Cardiac muscle cell (in vitro differentiated cells and primary cell): ENCODE measurements at regions not wholly inside any gene's neighbourhood (a gene's known extent, or its start where the extent isn't known, plus 50 kb on each side); places are given as distances from the start of the nearest gene placed in this dataset.

Experiments
- DNase-seq, 2 donors: peaks; one replicate each; pipeline versions ENCODE4 v3.0.0 to v3.0.0-alpha.2; 2010 to 2017; ENCODE audit warnings: low read depth in 1 of 2, low spot score in 1 of 2
- H3K27ac ChIP-seq: fragments of 200-600 bp; sonication (generic); 2 replicates; pipeline ENCODE4 v1.5.1; 2016
- H3K27me3 ChIP-seq: fragments of 200-600 bp; sonication (generic); 2 replicates; pipeline ENCODE4 v1.6.0; 2016; ENCODE audit warnings: control low read depth
- H3K36me3 ChIP-seq: fragments of 200-600 bp; sonication (generic); 2 replicates; pipeline ENCODE4 v1.5.1; 2016; ENCODE audit warnings: control low read depth
- H3K4me1 ChIP-seq: fragments of 200-600 bp; sonication (generic); 2 replicates; pipeline ENCODE4 v1.8.1; 2017; ENCODE audit warnings: low read depth, mild to moderate bottlenecking, mixed run types
- H3K4me3 ChIP-seq: fragments of 200-600 bp; sonication (generic); 2 replicates; pipeline ENCODE4 v1.5.1; 2016; ENCODE audit warnings: mild to moderate bottlenecking
- H3K9me3 ChIP-seq: fragments of 200-600 bp; sonication (generic); 2 replicates; pipeline ENCODE4 v1.5.1; 2017; ENCODE audit warnings: low read depth, mild to moderate bottlenecking, control low read depth
- TF ChIP-seq, protein P1 (sequence below): IDR thresholded peaks from 2 replicates; pipeline ENCODE4 v1.5.1; 2012; ENCODE audit warnings: low read depth, mild to moderate bottlenecking, low read length

DNA sequence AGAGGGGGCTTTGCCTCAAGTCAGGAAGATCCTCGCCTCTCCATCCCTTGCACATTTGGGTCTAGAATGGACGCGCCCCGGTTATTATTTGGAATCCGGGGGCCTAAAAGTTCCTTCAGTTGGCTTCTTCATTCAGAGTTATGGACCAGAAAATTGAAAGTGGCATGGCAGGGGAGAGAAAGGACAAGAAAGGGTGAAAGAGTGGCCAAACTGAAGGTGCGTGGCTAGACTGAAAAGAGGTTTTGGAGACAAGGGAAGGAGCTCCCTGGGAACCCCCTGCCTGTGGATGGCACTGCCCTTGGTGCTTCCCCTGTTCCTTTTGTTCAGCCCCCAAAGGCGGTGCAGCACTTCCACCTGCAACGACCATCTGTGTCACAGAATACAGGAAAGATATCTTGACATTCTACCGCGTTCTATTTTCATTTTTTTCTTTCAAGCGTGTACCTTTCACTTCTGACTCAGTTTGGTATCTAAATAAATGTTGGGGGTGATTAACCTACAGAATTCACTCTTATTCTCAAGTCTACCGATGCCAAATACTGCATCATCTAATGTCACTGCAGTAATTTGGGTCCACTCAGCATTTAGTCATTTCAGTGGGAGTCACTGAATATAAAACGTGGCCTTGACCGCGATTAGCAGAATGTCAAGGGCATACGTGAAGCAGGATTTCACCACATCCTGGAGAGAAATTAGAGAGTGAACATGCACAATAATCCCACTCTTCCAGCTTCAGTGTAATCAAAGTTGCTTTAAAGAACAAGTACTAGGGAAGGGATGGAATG, 88.1 kb upstream of the ARHGAP32 start:
- H3K36me3 ChIP-seq: no peaks in the 10 kb centered on the region
- peaks cover 4% of the 10 kb centered on the region for H3K4me1 ChIP-seq
- TF ChIP-seq, protein P1, sequence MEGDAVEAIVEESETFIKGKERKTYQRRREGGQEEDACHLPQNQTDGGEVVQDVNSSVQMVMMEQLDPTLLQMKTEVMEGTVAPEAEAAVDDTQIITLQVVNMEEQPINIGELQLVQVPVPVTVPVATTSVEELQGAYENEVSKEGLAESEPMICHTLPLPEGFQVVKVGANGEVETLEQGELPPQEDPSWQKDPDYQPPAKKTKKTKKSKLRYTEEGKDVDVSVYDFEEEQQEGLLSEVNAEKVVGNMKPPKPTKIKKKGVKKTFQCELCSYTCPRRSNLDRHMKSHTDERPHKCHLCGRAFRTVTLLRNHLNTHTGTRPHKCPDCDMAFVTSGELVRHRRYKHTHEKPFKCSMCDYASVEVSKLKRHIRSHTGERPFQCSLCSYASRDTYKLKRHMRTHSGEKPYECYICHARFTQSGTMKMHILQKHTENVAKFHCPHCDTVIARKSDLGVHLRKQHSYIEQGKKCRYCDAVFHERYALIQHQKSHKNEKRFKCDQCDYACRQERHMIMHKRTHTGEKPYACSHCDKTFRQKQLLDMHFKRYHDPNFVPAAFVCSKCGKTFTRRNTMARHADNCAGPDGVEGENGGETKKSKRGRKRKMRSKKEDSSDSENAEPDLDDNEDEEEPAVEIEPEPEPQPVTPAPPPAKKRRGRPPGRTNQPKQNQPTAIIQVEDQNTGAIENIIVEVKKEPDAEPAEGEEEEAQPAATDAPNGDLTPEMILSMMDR: no peak
- H3K27ac ChIP-seq: no peak overlapping the region
- peaks cover 23% of the 10 kb centered on the region for H3K27me3 ChIP-seq
- H3K9me3 ChIP-seq: no peaks in the 10 kb centered on the region
- DNase-seq: peak in 1 of 2 donors; percentile 40
- H3K4me3 ChIP-seq: peak overlapping the region; percentile 35

DNA sequence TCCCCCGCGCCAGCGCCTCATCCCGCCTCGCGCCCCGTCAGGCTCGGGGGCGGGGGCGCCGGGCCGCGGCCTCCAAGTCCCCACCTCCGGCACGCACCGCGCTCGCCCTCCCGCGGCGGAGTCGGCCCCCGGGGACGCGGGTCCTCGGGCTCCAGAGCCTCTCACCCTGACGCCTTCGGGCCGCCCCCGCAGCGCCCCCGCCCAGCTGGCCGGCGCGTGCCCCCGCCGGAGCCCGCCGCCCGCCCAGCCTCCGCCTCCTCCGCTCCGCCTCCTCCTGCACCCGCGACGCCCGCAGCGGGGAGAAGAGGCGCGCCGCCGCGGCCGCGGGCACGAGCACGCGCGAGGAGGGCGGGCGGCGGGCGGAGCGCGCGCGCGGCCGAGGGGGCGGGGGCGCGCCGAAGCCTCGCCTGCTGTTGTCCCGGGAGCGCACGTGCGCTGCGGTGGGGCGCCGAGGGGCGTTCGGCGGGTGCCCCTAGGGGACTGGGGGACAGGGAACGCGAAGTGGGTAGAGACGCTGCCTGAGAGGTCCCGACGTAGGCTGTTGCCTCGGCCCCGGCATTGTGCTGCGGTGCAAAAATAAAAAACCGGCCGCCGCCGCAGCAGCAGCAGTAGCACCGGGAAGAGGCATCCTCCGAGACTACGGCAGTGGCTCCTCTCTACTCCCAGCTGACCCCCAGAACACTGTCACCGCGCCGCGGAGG, 87.4 kb upstream of the ARHGAP32 start:
- H3K4me3 ChIP-seq: peak overlapping the region; percentile 35
- peaks cover 23% of the 10 kb centered on the region for H3K27me3 ChIP-seq
- no peak overlapping the region for H3K27ac ChIP-seq
- no peaks in the 10 kb centered on the region for H3K9me3 ChIP-seq
- no peaks in the 10 kb centered on the region for H3K4me1 ChIP-seq
- H3K36me3 ChIP-seq: no peaks in the 10 kb centered on the region
- peak; percentile 84 to 89 for DNase-seq
- TF ChIP-seq, protein P1: no peak

DNA sequence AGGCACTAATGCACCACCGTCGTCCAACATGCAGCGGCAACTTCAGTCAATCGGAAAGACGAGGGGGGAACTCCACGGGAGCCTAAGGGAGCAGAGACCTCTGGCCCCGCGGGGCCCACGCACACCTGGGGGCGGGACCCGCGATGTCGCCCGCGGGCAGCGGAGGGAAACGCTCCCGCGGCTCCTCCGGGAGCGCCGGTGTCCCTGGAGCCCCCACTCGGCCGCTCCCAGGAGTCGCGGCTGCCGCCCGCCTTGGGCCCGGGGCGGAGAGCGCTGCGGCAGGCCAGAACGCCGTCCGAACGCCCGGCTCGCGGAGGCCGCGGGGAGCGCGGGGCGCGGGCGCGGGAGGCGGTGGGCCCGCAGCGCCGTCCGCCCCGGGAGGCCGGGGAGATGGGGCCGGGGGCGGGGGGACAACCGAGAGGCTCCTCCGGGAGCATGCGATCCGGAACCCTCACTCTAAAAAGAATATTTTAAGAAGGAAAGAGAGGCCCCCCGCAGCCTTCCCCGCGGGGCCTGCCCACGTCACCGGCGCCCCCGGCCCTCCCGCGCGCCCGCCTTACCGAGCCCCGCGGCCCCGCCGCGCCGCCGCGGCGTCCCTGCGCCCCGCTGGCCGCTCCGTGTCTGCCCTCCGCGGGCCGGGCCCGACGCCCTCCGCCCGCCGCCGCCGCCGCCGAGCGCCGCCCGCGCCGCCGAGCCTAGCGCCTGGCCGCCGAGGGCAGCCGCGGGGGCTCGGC, 86.6 kb upstream of the ARHGAP32 start:
- Histone ChIP-seq H3K27me3 (peaks cover 23% of the 10 kb centered on the region), H3K27ac (no peak overlapping the region), H3K4me1 (no peaks in the 10 kb centered on the region), H3K36me3 (no peaks in the 10 kb centered on the region), H3K9me3 (no peaks in the 10 kb centered on the region), H3K4me3 (peak overlapping the region; percentile 65)
- TF ChIP-seq, protein P1: no peak
- peak; percentile 27 to 53 for DNase-seq

DNA sequence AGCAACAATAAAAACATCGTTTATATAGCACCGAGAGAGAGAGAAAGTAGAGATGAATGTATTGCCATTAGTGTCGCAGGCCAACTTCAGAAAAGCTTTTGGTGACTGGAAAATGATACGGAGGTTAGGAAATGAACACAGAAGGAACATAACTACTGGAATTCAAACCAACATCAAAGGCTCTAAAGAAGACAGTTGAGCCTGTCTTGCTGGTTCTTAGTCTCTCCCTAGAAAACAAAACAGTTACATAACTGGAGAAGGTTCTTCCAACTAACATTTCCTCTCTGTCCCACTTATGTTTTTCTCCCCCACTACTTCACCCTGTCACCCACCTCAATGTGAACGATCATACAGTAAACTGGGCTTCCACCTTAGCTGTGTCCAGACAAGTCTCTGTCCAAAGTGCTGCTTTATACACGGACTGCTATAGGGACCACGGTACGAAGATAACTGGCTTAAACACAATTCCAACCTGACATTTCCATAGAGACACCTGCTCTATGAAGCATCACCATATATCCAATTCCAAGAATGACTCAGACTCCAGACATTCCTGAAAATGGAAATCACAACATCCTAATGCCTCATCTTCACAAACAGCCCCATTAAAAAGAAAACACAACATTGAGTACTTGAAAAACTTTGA, 85.2 kb upstream of the ARHGAP32 start:
- H3K4me3 ChIP-seq: no peak overlapping the region
- no peaks in the 10 kb centered on the region for H3K4me1 ChIP-seq
- H3K27ac ChIP-seq: no peak overlapping the region
- H3K36me3 ChIP-seq: no peaks in the 10 kb centered on the region
- TF ChIP-seq, protein P1: no peak
- H3K9me3 ChIP-seq: no peaks in the 10 kb centered on the region
- peak in 1 of 2 donors; percentile 33 for DNase-seq
- peaks cover 23% of the 10 kb centered on the region for H3K27me3 ChIP-seq

DNA sequence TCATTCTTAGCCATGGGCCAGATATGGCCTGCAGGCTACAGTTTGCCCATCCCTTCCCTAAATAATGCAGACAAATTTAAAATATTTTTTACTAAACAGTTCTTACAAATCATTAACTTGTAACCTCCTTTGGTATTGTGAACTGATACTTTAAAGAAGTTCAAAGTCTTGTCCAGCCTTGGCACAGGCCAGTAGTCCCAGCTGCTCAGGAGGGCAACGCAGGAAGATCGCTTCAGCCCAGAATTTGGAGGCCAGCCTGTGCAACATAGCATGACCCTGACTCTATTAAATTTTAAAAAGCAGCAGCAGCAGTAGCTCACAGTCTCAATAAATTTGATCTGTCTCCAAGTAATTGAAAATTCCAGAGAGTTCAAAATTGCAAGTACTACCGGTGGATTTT, 83.7 kb upstream of the ARHGAP32 start:
- H3K4me1 ChIP-seq: no peaks in the 10 kb centered on the region
- TF ChIP-seq, protein P1: no peak
- no peaks in the 10 kb centered on the region for H3K36me3 ChIP-seq
- peaks cover 16% of the 10 kb centered on the region for H3K27me3 ChIP-seq
- H3K4me3 ChIP-seq: no peak overlapping the region
- no peak overlapping the region for H3K27ac ChIP-seq
- DNase-seq: no peak
- H3K9me3 ChIP-seq: no peaks in the 10 kb centered on the region
